ENCODE measurements at regions not wholly inside any gene's neighbourhood (a gene's known extent, or its start where the extent isn't known, plus 50 kb on each side); places are given as distances from the start of the nearest gene placed in this dataset.
"Not testable (repeated sequence)": the region's sequence is repeated elsewhere in the genome, so short reads cannot be mapped to it uniquely, and the experiment has no call there.

- not testable (repeated sequence) for TF ChIP-seq CTCF (IDR thresholded peaks at IDR 0.05 in 2 of 3, conservative IDR thresholded peaks at IDR 0.05 in 1 of 3; ENCODE audit: borderline replicate concordance in 1 of 3, insufficient read depth in 1 of 3, low read depth in 2 of 3, low read length in 2 of 3); REST (IDR thresholded peaks at IDR 0.05; ENCODE audit: low read depth); YY1 (IDR thresholded peaks at IDR 0.05; ENCODE audit: extremely low read depth, insufficient replicate concordance, low read depth, low read length); TCF7L2 (IDR thresholded peaks at IDR 0.05; ENCODE audit: borderline replicate concordance, extremely low read depth, insufficient read depth, insufficient read length); POLR2A (IDR thresholded peaks at IDR 0.05; ENCODE audit: borderline replicate concordance, extremely low read depth, insufficient read depth, insufficient read length); ATF3 (IDR thresholded peaks at IDR 0.05); RAD21 (IDR thresholded peaks at IDR 0.05; ENCODE audit: low read depth); SRF (IDR thresholded peaks at IDR 0.05; ENCODE audit: low read depth); FOSL1 (IDR thresholded peaks at IDR 0.05; ENCODE audit: low read depth); ZNF274 (IDR thresholded peaks at IDR 0.05; ENCODE audit: low read depth, low read length); POLR2AphosphoS5 (IDR thresholded peaks at IDR 0.05; ENCODE audit: low read depth, low read length)
Measured at GRCh38 chr18:71303743-71304142, 1014.9 kb downstream of the SOCS6 start.

All from HCT116 (cell line).